ENCODE measurements at regions not wholly inside any gene's neighbourhood (a gene's known extent, or its start where the extent isn't known, plus 50 kb on each side); places are given as distances from the start of the nearest gene placed in this dataset.

DNA sequence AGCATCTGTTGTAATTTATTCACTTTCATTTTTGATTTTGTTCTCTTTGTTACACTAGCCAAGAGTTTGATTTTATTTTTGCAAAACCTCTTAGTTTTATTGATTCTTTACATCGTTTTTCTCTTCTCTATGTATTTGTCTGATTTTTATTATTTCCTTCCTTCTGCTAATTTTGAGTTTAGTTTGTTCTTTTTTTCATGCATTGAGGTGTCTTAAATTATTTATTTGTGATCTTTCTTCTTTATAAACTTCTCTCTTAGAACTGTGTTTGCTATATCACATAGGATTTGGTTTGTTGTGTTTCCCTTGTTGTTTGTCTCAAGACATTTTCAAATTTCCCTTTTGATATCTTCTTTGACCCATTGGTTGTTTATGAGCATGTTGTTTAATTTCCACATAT lies 51.7 kb upstream of the NFKBIA start:
- ChIA-PET POLR2A (no interaction called here), CTCF (no interaction called here)
- Histone ChIP-seq H3K4me3 (ENCODE audit: low read depth, low read length) (no peak overlapping the region), H3K36me3 (ENCODE audit: control insufficient read depth, insufficient read depth, low read length) (no peaks in the 10 kb centered on the region), H3K27me3 (ENCODE audit: control insufficient read depth, insufficient read depth, low read length) (no peaks in the 10 kb centered on the region)
- no peak for DNase-seq (ENCODE audit: low read depth)
- TF ChIP-seq CTCF (IDR thresholded peaks at IDR 0.05; ENCODE audit: insufficient read depth, low read depth, low read length) = no peak

DNA sequence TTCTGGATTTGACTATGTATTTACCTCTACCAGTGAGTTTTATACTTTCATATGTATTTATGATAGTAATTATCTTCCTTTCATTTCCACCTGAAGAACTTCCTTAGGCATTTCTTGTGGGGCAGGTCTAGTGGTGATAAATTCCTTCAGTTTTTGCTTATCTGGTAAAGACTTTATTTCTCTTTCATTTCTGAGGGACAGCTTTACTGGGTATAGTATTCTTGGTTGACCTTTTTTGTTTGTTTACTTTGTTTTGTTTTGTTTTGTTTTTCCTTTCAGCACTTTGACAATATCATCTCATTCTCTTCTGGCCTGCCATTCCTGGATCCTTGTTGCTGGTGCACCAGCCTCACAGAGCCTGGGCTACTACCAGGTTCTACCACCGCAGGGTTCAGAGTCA lies 53.9 kb upstream of the NFKBIA start:
- H3K4me3 ChIP-seq (ENCODE audit: low read depth, low read length) = no peak overlapping the region
- ChIA-PET POLR2A (no interaction called here), CTCF (no interaction called here)
- no peak for DNase-seq (ENCODE audit: low read depth)
- no peaks in the 10 kb centered on the region for H3K27me3 ChIP-seq (ENCODE audit: control insufficient read depth, insufficient read depth, low read length)
- TF ChIP-seq CTCF (IDR thresholded peaks at IDR 0.05; ENCODE audit: insufficient read depth, low read depth, low read length) = no peak
- no peaks in the 10 kb centered on the region for H3K36me3 ChIP-seq (ENCODE audit: control insufficient read depth, insufficient read depth, low read length)

GRCh38 chr14:35459776-35460175 lies 55.2 kb upstream of the NFKBIA start:
- ChIA-PET POLR2A (no interaction called here), CTCF (interaction anchor here (0.7 kb wide), 1 partner anchor 16 kb away, joined by 3 read pairs; no protein-coding TSS in a partner anchor)
- Histone ChIP-seq H3K36me3 (ENCODE audit: control insufficient read depth, insufficient read depth, low read length) (no peaks in the 10 kb centered on the region), H3K27me3 (ENCODE audit: control insufficient read depth, insufficient read depth, low read length) (no peaks in the 10 kb centered on the region), H3K4me3 (ENCODE audit: low read depth, low read length) (no peak overlapping the region)
- TF ChIP-seq CTCF (IDR thresholded peaks at IDR 0.05; ENCODE audit: insufficient read depth, low read depth, low read length) = no peak
- no peak for DNase-seq (ENCODE audit: low read depth)

- no peaks in the 10 kb centered on the region; the same call in 1 of the 2 replicates for H3K27me3 ChIP-seq (ENCODE audit: control insufficient read depth, insufficient read depth, low read length)
- no peak overlapping the region for H3K4me3 ChIP-seq (ENCODE audit: low read depth, low read length)
- POLR2A ChIA-PET = no interaction called here
- no peak for DNase-seq (ENCODE audit: low read depth)
- no peak for TF ChIP-seq CTCF (IDR thresholded peaks at IDR 0.05; ENCODE audit: insufficient read depth, low read depth, low read length)
- CTCF ChIA-PET = interaction anchor here (0.8 to 1.7 kb wide), 5 partner anchors 8 to 31 kb away, joined by 3 to 4 read pairs (median 3); no protein-coding TSS in a partner anchor
- H3K36me3 ChIP-seq (ENCODE audit: control insufficient read depth, insufficient read depth, low read length) = no peaks in the 10 kb centered on the region
These were observed 63.2 kb upstream of the INSM2 start for GRCh38 chr14:35470755-35471154.

DNA sequence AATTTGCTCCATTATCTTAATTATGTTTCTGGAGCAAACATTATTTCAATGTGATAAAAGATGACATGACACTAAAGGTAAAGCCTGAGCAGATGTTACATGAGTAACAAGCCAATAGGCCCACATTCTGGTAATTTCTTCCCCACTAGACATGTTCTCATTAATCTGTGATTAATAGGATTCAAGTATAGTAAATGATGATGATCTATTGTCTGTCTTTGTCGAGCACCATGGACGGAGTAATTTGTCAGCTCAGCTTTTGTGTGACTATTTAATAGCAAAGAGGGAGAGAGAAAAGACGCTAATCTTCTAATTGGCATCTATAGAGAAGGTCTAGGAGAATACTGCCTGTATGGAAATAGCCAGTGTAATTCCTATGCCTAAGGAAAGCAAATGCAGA lies 62.2 kb upstream of the INSM2 start:
- Histone ChIP-seq H3K4me3 (ENCODE audit: low read depth, low read length) (no peak overlapping the region), H3K36me3 (ENCODE audit: control insufficient read depth, insufficient read depth, low read length) (no peaks in the 10 kb centered on the region), H3K27me3 (ENCODE audit: control insufficient read depth, insufficient read depth, low read length) (no peaks in the 10 kb centered on the region; the same call in 1 of the 2 replicates)
- no peak for TF ChIP-seq CTCF (IDR thresholded peaks at IDR 0.05; ENCODE audit: insufficient read depth, low read depth, low read length)
- CTCF ChIA-PET = interaction anchor here (0.8 kb wide), 1 partner anchor 15 kb away, joined by 3 read pairs; no protein-coding TSS in a partner anchor
- DNase-seq (ENCODE audit: low read depth) = no peak
- POLR2A ChIA-PET = no interaction called here
